GM19099 (cell line): ENCODE measurements at regions not wholly inside any gene's neighbourhood (a gene's known extent, or its start where the extent isn't known, plus 50 kb on each side); places are given as distances from the start of the nearest gene placed in this dataset.

ENCODE experiments used
- POLR2A ChIP-seq: IDR thresholded peaks from 3 replicates; pipeline ENCODE4 v1.6.1; 2011; ENCODE audit warnings: low read depth; ENCODE audit not compliant: insufficient read length; ENCODE audit errors: extremely low read depth

GRCh38 chr16:86297866-86298757 is 212.2 kb upstream of the FOXF1 start:
- TF ChIP-seq POLR2A: no peak

GRCh38 chr16:86298758-86299134 is 211.6 kb upstream of the FOXF1 start:
- no peak for TF ChIP-seq POLR2A

GRCh38 chr16:86299882-86300610 is 210.3 kb upstream of the FOXF1 start:
- no peak for TF ChIP-seq POLR2A

DNA sequence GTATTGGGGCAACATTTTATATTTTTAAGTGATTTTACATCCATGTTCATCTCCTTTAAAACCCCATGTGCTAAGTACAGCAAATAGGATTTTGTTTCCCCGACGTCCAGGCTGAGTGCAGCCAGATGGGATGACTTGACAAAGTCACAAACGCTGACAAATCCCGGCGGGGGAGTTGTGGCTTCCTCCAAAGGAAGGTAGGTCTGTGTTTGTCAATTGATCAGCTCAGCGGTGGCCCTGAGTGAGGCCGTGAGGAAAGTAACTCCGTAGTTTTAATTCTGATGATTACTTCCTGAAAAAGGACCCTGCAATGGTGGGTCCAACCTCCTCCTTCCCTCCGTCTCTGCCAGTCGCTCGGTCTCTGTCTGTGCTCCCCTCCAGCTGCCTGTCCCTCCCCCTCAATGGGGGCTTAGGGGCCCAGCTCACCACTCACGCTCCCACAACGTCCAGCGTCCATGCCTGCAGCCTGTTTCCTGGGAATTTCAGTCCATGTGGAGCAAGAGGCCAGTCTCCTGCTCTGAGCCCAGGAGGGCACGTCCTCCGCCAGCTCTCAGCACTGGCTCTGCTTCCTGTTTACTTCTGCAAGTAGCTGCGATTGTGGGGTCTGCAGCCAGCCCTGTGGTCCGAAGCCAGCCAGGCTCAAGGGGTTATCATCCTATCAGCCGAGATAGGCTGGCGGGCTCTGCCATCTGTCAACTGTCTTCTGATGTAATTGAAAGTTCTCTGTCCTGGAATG is 209.4 kb upstream of the FOXF1 start:
- no peak for TF ChIP-seq POLR2A

DNA sequence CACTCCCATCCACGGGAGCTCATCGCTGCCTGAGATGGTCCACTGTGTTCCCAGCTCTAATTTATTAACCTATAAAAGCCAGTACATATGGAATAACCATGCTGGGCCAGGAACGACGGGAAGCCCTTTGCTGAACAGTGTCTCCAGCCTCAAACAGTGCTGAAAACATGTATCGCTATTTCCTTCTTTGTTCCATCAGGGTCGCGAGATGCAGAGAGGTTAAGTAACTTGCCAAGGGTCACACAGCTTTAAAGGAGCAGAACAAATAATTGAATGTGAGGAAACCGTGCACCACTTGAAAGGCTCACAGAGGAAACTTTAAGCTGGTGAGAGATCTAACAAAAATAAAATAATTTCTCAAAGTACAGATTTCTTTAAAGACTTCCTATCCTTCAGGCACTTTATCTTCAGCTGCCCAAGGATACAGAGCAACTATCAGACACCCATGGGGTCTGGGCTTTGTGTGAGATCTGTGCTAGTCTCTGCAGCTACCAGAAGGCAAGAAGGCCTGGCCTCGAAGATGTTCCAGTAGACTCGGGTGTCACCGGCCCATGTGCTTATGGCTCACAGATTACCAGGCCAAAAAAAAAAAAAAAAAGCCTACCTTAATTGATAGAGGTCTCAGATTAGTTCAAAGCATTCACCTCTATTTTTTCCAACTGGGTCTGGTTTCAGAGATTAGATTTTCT is 207.8 kb upstream of the FOXF1 start:
- TF ChIP-seq POLR2A: no peak

DNA sequence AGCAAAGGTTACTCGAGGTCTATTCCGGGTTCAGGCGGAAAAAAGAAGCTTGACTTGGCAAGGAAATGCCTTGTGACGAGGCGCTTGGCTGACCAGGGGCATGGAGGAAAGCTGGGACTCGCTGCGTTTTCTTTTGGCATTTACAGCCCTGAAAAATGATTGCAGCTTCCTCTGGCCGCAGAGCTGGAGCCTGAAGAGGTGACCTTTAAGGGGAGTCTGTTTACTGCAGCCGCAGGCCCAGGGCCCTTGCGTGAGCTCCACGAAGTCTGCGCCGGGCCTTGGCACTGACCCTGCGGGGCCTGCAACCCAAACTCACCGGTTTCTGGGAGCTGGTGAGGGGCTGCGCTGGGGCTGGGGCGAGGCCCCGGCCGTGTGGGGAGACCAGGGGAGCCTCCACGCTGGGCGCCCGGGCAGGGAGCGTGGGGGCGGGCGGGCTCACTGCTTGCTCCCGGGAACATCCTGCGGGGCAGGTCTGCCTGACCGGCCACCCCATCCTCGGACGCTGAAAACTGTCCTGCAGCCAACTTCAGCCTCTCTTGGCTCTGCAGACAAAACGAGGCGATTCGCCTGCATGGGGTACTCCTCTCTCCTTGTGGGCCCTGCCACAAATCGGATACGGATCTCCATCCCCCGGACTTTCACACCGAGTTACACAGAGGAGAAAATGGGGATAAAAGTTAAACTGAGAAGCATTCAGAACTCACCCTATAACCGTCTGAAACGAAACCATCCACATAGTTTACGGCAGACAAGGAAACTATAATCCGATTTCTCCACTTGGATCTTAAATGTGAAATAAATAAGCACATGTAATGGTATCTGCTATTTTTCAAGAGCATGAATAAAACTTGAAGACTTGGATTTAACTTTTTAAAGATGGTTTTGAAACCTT is 206.3 kb upstream of the FOXF1 start:
- TF ChIP-seq POLR2A: no peak

DNA sequence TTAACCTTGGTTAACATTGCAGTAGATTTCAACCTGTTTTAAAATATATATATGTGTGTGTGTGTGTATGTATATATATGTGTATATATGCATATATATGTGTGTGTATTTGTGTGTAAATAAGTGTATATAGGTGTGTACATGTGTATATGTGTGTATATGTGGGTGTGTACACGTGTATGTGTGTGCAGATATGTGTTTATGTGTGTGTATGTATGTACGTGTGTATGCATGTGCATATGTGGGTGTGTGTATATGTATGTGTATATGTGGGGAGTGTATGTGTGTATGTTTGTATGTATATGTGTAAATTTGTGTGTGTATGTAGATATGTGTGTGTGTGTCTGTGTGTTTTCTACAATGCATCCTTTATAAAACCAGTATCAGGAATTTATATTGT is 205.5 kb upstream of the FOXF1 start:
- TF ChIP-seq POLR2A: no peak

DNA sequence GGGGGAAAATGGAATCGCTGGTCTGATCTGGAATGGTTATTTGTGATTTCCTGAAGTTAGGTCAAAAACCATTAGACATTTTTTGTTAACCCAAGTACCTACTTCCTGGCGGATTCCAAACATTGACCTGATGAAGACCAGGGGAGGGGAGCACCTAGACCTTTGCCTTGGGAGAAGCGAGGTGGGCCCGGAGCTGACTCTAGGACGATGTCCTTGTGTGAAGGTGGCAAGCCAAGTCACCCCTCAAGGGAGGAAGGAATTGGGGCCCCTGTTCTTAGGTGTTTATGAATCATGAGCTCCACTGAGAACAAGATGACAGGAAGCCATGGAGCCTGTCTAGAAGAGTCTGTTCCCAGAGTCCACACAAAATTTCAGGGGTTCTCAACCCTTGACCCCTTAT is 204.9 kb upstream of the FOXF1 start:
- no peak for TF ChIP-seq POLR2A

DNA sequence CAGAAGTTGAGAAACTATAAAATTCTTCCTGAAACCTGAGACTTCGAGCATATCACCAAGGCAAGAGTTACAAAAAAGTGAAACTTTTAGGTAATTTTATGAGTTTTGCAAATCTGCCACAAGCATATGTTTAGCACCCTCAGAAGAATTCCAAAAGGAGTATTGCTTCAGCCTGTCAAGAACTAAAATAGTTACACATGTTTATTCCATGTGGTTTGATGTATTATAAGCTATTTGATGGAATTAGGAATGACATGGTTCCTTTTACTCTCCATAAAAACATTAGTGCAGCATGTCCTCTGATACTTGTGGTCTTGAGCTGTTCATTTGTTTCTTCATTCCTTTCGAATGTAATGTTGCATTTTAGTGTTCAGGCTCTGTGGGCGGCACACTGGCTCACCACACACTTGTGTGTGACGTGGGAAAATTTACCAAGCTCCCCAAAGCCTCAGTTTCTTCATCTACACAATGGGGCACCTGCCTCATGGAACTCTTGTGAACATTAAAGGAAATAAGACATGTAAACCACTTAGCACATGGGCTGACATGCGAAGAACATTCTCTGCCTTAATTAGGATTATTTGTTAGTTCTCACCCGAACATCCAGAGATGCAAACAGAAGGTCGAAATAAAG is 204.2 kb upstream of the FOXF1 start:
- TF ChIP-seq POLR2A: no peak

GRCh38 chr16:86306811-86307513 is 203.4 kb upstream of the FOXF1 start:
- no peak for TF ChIP-seq POLR2A

DNA sequence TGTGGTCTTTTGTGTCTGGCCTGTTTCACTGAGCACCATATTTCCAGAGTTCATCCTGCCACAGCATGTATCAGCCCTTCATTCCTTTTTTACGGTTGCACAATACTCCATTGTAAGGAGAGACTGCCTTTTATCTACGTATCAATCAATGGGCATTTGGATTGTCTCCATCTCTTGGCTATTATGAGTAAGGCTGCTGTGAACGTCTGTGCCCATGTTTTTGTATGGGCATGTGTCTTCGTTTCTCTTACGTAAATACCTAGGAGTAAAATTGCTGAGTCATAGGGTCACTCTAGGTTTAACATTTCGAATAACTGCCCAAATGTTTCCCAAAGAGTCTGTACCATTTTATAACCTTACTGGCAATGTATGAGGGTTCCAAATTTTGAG is 202.8 kb upstream of the FOXF1 start:
- TF ChIP-seq POLR2A: no peak

DNA sequence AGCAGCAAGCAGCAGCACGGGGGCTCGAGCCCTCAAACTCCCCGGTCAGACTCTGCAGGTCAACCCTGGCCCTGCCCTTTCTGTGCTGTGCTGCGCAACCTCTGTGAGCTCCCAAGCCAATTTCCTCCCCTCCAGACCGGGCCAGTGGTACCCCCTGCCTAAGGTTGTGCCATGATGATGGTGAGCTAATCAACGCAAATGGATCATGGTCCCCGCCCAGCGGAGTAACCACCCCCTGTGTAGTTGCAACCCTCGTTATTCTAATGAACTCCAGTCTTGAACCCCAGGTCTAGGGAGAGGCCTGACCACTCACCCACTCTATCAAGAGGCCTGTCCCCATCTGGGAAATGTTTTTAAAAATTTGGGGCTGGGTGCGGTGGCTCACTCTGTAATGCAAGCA is 201.8 kb upstream of the FOXF1 start:
- no peak for TF ChIP-seq POLR2A

DNA sequence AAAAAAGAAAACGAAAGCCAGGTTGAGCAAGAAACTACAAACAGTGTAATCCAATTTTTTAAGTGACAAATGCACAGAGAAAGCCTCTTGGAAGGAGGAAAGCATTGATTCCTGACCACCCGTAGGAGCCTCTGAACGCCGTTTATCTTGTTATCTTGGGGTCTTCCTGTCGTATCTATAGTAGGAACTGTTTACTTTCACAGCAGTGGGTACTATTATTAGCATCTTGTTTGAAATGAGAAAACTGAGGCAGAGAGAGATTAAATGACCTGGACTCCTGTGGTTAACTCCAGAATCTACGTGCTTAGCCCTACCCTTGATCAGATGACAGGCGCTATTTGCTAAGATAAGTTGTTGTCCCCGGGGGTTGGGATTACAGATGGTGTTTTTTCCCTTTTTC is 196.7 kb upstream of the FOXF1 start:
- no peak for TF ChIP-seq POLR2A

GRCh38 chr16:86314402-86315025 is 195.8 kb upstream of the FOXF1 start:
- TF ChIP-seq POLR2A: no peak
